GM18511 (cell line): ENCODE measurements at regions not wholly inside any gene's neighbourhood (a gene's known extent, or its start where the extent isn't known, plus 50 kb on each side); places are given as distances from the start of the nearest gene placed in this dataset.

Source experiments
- ATAC-seq: cut with Tn5 transposase; IDR thresholded peaks from one replicate; pipeline ENCODE4 v1.9.1; 2021; ENCODE audit warnings: mild to moderate bottlenecking, moderate library complexity; ENCODE audit not compliant: unreplicated experiment

GRCh38 chr10:131682271-131682962 lies 218.4 kb upstream of the PPP2R2D start:
- no peak for ATAC-seq

GRCh38 chr10:131683281-131683861 lies 217.4 kb upstream of the PPP2R2D start:
- ATAC-seq: no peak

GRCh38 chr10:131683941-131684340 lies 216.9 kb upstream of the PPP2R2D start:
- no peak for ATAC-seq

- no peak for ATAC-seq
Measured at GRCh38 chr10:131685007-131685406, 215.8 kb upstream of the PPP2R2D start.

GRCh38 chr10:131685576-131685975 lies 215.2 kb upstream of the PPP2R2D start:
- ATAC-seq: no peak

GRCh38 chr10:131686781-131687420 lies 213.9 kb upstream of the PPP2R2D start:
- no peak for ATAC-seq

GRCh38 chr10:131688304-131688703 lies 212.5 kb upstream of the PPP2R2D start:
- no peak for ATAC-seq

GRCh38 chr10:131689016-131689415 lies 211.8 kb upstream of the PPP2R2D start:
- no peak for ATAC-seq

- no peak for ATAC-seq
Measured at GRCh38 chr10:131689486-131689885, 211.3 kb upstream of the PPP2R2D start.

GRCh38 chr10:131689954-131690757 lies 210.7 kb upstream of the PPP2R2D start:
- ATAC-seq: no peak

- no peak for ATAC-seq
Measured at GRCh38 chr10:131690805-131691239, 210.0 kb upstream of the PPP2R2D start.

- ATAC-seq: no peak
Measured at GRCh38 chr10:131691481-131692090, 209.2 kb upstream of the PPP2R2D start.

- ATAC-seq: no peak
Measured at GRCh38 chr10:131692176-131692575, 208.6 kb upstream of the PPP2R2D start.

GRCh38 chr10:131692686-131693334 lies 208.0 kb upstream of the PPP2R2D start:
- ATAC-seq: no peak

GRCh38 chr10:131693766-131694165 lies 207.0 kb upstream of the PPP2R2D start:
- no peak for ATAC-seq

GRCh38 chr10:131694168-131694780 lies 206.5 kb upstream of the PPP2R2D start:
- no peak for ATAC-seq

- ATAC-seq: no peak
Measured at GRCh38 chr10:131694781-131695495, 205.9 kb upstream of the PPP2R2D start.

GRCh38 chr10:131695496-131696165 lies 205.2 kb upstream of the PPP2R2D start:
- ATAC-seq: no peak
